HG03571 (cell line): ENCODE measurements at regions not wholly inside any gene's neighbourhood (a gene's known extent, or its start where the extent isn't known, plus 50 kb on each side); places are given as distances from the start of the nearest gene placed in this dataset.

Source experiments
- ATAC-seq: cut with Tn5 transposase; IDR thresholded peaks from one replicate; pipeline ENCODE4 v1.9.1; 2021; ENCODE audit not compliant: unreplicated experiment

GRCh38 chr13:44627441-44627840 is 51.3 kb upstream of the TSC22D1 start:
- ATAC-seq = no peak

- ATAC-seq = no peak
Measured at GRCh38 chr13:44626176-44626575, 50.0 kb upstream of the TSC22D1 start.
